ENCODE measurements at regions not wholly inside any gene's neighbourhood (a gene's known extent, or its start where the extent isn't known, plus 50 kb on each side); places are given as distances from the start of the nearest gene placed in this dataset.

DNA sequence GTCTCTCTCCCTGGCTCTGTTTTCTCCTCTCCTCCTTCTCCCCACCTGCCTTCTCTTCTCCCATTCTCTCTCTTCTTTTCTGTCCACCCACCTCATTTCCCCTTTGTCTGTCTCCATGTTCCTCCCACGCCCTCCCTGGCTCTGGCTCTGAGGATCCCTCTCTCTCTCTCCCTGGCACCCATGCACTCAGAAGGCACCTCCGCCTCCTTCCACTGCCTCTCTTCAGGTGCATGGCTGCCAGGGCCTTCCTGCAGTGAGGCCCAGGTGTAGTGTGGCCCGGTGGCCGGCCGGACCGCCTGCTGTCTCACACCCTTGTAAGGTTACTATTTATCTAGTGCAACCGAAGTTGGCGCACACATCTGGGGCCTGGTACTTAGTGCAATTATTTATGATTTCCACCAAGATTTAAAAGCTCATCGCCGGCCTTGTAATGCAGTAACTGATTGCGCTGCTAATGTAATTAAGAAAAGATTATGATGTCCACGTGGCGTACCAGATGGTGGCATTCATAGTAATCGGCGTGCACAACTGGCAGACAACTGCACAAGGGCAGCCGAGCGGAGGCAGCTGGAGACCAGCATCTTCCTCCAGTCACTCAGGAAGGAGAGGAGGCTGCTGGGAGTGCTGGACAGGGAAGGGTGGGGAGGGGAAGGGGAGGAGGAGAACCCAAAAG lies 50.4 kb upstream of the MVB12B start:
- TF ChIP-seq MXI1 (IDR thresholded peaks at IDR 0.05; ENCODE audit: low read depth, low read length) (no peak), POLR2AphosphoS5 (IDR thresholded peaks at IDR 0.05; ENCODE audit: low read length) (no peak), EP300 (IDR thresholded peaks at IDR 0.05; ENCODE audit: borderline replicate concordance in 1 of 2, control insufficient read depth in 1 of 2, low read depth in 2 of 2, low read length in 2 of 2) (no peak), HDAC2 (IDR thresholded peaks at IDR 0.05) (no peak), JUND (IDR thresholded peaks at IDR 0.05; ENCODE audit: low read depth, low read length) (no peak), HDAC6 (IDR thresholded peaks at IDR 0.05; ENCODE audit: unreplicated experiment) (no peak), EZH2 (IDR thresholded peaks at IDR 0.05; ENCODE audit: borderline replicate concordance, control insufficient read depth, low read depth, low read length) (no peak), CHD2 (IDR thresholded peaks at IDR 0.05; ENCODE audit: borderline replicate concordance, low read depth, low read length) (no peak)
- TF ChIP-seq, protein P1, sequence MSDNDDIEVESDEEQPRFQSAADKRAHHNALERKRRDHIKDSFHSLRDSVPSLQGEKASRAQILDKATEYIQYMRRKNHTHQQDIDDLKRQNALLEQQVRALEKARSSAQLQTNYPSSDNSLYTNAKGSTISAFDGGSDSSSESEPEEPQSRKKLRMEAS (IDR thresholded peaks at IDR 0.05; ENCODE audit: low read depth, low read length): no peak
- TF ChIP-seq, protein P2, sequence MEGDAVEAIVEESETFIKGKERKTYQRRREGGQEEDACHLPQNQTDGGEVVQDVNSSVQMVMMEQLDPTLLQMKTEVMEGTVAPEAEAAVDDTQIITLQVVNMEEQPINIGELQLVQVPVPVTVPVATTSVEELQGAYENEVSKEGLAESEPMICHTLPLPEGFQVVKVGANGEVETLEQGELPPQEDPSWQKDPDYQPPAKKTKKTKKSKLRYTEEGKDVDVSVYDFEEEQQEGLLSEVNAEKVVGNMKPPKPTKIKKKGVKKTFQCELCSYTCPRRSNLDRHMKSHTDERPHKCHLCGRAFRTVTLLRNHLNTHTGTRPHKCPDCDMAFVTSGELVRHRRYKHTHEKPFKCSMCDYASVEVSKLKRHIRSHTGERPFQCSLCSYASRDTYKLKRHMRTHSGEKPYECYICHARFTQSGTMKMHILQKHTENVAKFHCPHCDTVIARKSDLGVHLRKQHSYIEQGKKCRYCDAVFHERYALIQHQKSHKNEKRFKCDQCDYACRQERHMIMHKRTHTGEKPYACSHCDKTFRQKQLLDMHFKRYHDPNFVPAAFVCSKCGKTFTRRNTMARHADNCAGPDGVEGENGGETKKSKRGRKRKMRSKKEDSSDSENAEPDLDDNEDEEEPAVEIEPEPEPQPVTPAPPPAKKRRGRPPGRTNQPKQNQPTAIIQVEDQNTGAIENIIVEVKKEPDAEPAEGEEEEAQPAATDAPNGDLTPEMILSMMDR (IDR thresholded peaks at IDR 0.05 in 2 of 3, conservative IDR thresholded peaks at IDR 0.05 in 1 of 3; ENCODE audit: control insufficient read depth in 2 of 3, extremely low read depth in 1 of 3, insufficient read depth in 1 of 3, low read depth in 3 of 3, low read length in 3 of 3): no peak

Measured in GM12878 (cell line).